ENCODE measurements at regions not wholly inside any gene's neighbourhood (a gene's known extent, or its start where the extent isn't known, plus 50 kb on each side); places are given as distances from the start of the nearest gene placed in this dataset.

DNA sequence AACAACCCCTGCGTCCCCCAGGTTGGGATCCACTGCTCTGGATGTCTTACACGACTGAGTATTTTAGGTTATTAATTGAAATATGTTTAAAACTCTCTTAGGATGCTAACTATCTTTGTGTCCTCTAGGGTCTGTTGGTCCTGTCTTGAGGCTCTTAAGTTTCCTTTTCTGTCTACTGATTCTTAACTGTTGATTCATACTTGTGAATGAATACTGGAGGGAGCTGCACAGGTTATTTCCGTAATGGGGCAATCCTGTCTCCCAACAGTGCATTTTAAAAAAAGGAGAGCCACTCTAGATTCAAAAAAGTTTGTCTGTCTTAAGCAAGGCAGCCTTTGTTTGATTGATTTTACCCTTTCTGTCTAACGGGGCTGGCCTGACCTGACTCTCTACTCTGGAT lies 237.6 kb upstream of the POM121L12 start:
- H3K36me3 ChIP-seq: no peaks in the 10 kb centered on the region
- H3K4me3 ChIP-seq: no peak overlapping the region
- intact Hi-C loops (cut with DNase I; ENCODE audit: low total_unique reads) (no loop called here), in situ Hi-C loops (cut with MboI; ENCODE audit: low pct_ligation_motif_present in 1 of 4, low pct_unique_long_range_greater_than_20kb in 1 of 4, low sequenced_read_pairs in 3 of 4) (no loop called here)
- no peaks in the 10 kb centered on the region for H3K9me3 ChIP-seq
- H3K4me1 ChIP-seq: no peaks in the 10 kb centered on the region
- TF ChIP-seq EP300 (IDR thresholded peaks at IDR 0.05; ENCODE audit: low read depth) (no peak), POLR2AphosphoS5 (IDR thresholded peaks at IDR 0.05) (no peak), POLR2A (IDR thresholded peaks at IDR 0.05) (no peak), CTCF (IDR thresholded peaks at IDR 0.05) (no peak)
- DNase-seq: no peak
- 77% methylated on average over 4 of the region's 4 CpGs; no CpG with 5 or more reads in 1 of the 2 donors for WGBS, 2 donors (ENCODE audit: low coverage in 1 of 2)
- H3K27ac ChIP-seq: no peak overlapping the region
- H3K27me3 ChIP-seq: no peaks in the 10 kb centered on the region

GRCh38 chr7:52794621-52795020 lies 240.8 kb upstream of the POM121L12 start:
- DNase-seq: no peak
- in situ Hi-C loops (cut with MboI; ENCODE audit: low pct_ligation_motif_present in 1 of 4, low pct_unique_long_range_greater_than_20kb in 1 of 4, low sequenced_read_pairs in 3 of 4) (no loop called here), intact Hi-C loops (cut with DNase I; ENCODE audit: low total_unique reads) (no loop called here)
- H3K9me3 ChIP-seq: no peaks in the 10 kb centered on the region
- 29 to 77% methylated on average over 1 of the region's 1 CpG for WGBS, 2 donors (ENCODE audit: low coverage in 1 of 2)
- no peak overlapping the region for H3K27ac ChIP-seq
- H3K27me3 ChIP-seq: no peaks in the 10 kb centered on the region
- peaks cover 0 to 5% (median 0%) of the 10 kb centered on the region in 4 donors for H3K4me1 ChIP-seq
- TF ChIP-seq EP300 (IDR thresholded peaks at IDR 0.05; ENCODE audit: low read depth) (no peak), POLR2A (IDR thresholded peaks at IDR 0.05) (no peak), CTCF (IDR thresholded peaks at IDR 0.05) (no peak), POLR2AphosphoS5 (IDR thresholded peaks at IDR 0.05) (no peak)
- no peak overlapping the region for H3K4me3 ChIP-seq
- H3K36me3 ChIP-seq: no peaks in the 10 kb centered on the region

DNA sequence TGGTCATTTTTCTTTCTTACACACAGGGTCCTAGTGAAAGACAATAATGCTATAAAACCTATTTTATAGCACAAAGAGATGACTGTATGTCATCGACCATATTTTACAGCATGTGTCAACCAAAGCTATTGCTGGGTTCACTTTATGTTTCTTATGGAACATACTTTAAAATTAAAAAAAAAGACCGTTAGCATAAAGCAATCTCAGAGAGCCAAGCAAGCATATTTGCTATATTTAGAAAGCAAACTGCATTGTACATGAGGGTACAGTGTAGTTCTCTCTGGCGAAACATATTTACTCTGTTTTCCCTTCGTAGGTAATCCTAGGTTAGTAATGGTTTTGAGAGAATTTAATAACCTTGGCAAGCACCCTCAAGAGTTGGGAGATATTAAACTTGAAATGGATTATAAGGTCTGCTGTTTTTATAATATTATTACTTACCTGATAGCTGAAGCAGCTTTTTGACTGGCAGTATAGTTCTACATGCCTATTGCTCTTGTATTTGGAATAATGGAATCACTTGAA lies 244.2 kb upstream of the POM121L12 start:
- H3K9me3 ChIP-seq: no peaks in the 10 kb centered on the region
- H3K36me3 ChIP-seq: no peaks in the 10 kb centered on the region
- no peak overlapping the region for H3K27ac ChIP-seq
- 31 to 35% methylated on average over 2 to 4 of the region's 4 CpGs for WGBS, 2 donors (ENCODE audit: low coverage in 1 of 2)
- H3K27me3 ChIP-seq: no peaks in the 10 kb centered on the region
- no peak overlapping the region for H3K4me3 ChIP-seq
- intact Hi-C loops (cut with DNase I; ENCODE audit: low total_unique reads): no loop called here
- TF ChIP-seq POLR2A (IDR thresholded peaks at IDR 0.05) (no peak), POLR2AphosphoS5 (IDR thresholded peaks at IDR 0.05) (no peak), EP300 (IDR thresholded peaks at IDR 0.05; ENCODE audit: low read depth) (no peak)
- in situ Hi-C loops (cut with MboI; ENCODE audit: low pct_ligation_motif_present in 1 of 4, low pct_unique_long_range_greater_than_20kb in 1 of 4, low sequenced_read_pairs in 3 of 4): no loop called here
- peaks cover 0 to 5% (median 0%) of the 10 kb centered on the region in 4 donors for H3K4me1 ChIP-seq
- no peak for DNase-seq

- no peaks in the 10 kb centered on the region for H3K27me3 ChIP-seq
- intact Hi-C loops (cut with DNase I; ENCODE audit: low total_unique reads): no loop called here
- H3K4me1 ChIP-seq: peaks cover 0 to 4% (median 0%) of the 10 kb centered on the region in 4 donors
- no peak overlapping the region for H3K27ac ChIP-seq
- no peak for DNase-seq
- in situ Hi-C loops (cut with MboI; ENCODE audit: low pct_ligation_motif_present in 1 of 4, low pct_unique_long_range_greater_than_20kb in 1 of 4, low sequenced_read_pairs in 3 of 4): no loop called here
- 71 to 85% methylated on average over 3 of the region's 3 CpGs for WGBS, 2 donors (ENCODE audit: low coverage in 1 of 2)
- no peak overlapping the region for H3K4me3 ChIP-seq
- TF ChIP-seq CTCF (IDR thresholded peaks at IDR 0.05): no peak
- no peak for TF ChIP-seq POLR2A (IDR thresholded peaks at IDR 0.05)
- no peak for TF ChIP-seq POLR2AphosphoS5 (IDR thresholded peaks at IDR 0.05)
- no peak for TF ChIP-seq EP300 (IDR thresholded peaks at IDR 0.05; ENCODE audit: low read depth)
- H3K36me3 ChIP-seq: no peaks in the 10 kb centered on the region
- no peaks in the 10 kb centered on the region for H3K9me3 ChIP-seq
Observed at GRCh38 chr7:52786174-52786573, 249.3 kb upstream of the POM121L12 start.

DNA sequence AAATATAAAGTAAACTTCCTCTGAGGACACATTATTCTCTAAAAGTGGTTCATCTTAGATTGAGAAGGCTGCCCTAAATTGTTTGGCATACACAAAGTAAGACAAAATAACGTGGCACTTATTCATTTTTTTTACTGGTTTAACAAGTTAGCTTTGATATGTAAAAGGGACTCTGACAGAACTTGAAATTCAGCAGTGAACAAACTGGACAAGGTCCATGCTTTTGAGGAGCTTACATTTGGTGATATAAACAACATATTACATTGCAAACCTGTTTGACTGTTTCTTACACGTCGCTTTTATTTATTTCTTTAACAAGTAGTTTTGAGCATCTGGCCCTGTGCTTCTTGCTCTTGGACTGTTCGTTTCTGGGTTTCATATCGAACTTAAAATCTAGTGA lies 253.1 kb upstream of the POM121L12 start:
- H3K9me3 ChIP-seq: no peaks in the 10 kb centered on the region
- in situ Hi-C loops (cut with MboI; ENCODE audit: low pct_ligation_motif_present in 1 of 4, low pct_unique_long_range_greater_than_20kb in 1 of 4, low sequenced_read_pairs in 3 of 4): no loop called here
- peaks cover 0 to 13% (median 0%) of the 10 kb centered on the region in 4 donors for H3K4me1 ChIP-seq
- no peaks in the 10 kb centered on the region for H3K27me3 ChIP-seq
- WGBS, 2 donors (ENCODE audit: low coverage in 1 of 2): 37 to 43% methylated on average over 3 to 5 of the region's 5 CpGs
- peak overlapping the region in 2 of 4 donors; percentile 54 to 59 for H3K27ac ChIP-seq
- H3K36me3 ChIP-seq: no peaks in the 10 kb centered on the region
- H3K4me3 ChIP-seq: no peak overlapping the region
- DNase-seq: no peak
- TF ChIP-seq POLR2AphosphoS5 (IDR thresholded peaks at IDR 0.05): no peak
- TF ChIP-seq CTCF (IDR thresholded peaks at IDR 0.05): no peak
- intact Hi-C loops (cut with DNase I; ENCODE audit: low total_unique reads): no loop called here
